GM10248 (cell line): ENCODE measurements at regions not wholly inside any gene's neighbourhood (a gene's known extent, or its start where the extent isn't known, plus 50 kb on each side); places are given as distances from the start of the nearest gene placed in this dataset.

Experiments used
- CTCF ChIA-PET: fragments of 300-600 bp; sonication (Branson Sonifier 250); formaldehyde crosslinking; extraction: SDS; loops from one replicate; lab custom pipeline; 2021; ENCODE audit warnings: antibody characterized with exemption; lab: Yijun Ruan, JAX
- POLR2A ChIA-PET: fragments of 350-650 bp; sonication (Branson Sonifier 250); formaldehyde crosslinking; extraction: SDS; loops from one replicate; lab custom pipeline; 2020; ENCODE audit warnings: antibody characterized with exemption; lab: Yijun Ruan, JAX
- DNase-seq: peaks from one replicate; pipeline ENCODE4 v3.0.0; 2012; ENCODE audit errors: extremely low spot score
- CTCF ChIP-seq: IDR thresholded peaks from 2 replicates; pipeline ENCODE4 v1.5.1; 2012; ENCODE audit warnings: mild to moderate bottlenecking, low read depth; ENCODE audit errors: extremely low read depth, missing control alignments, control extremely low read depth

- ChIA-PET CTCF (interaction anchor here (1.0 to 1.3 kb wide), 3 partner anchors 9 to 16 kb away, joined by 3 read pairs; no protein-coding TSS in a partner anchor), POLR2A (no interaction called here)
- no peak for DNase-seq
- no peak for TF ChIP-seq CTCF
Measured at GRCh38 chr5:107325866-107326265, 344.9 kb downstream of the EFNA5 start.

- POLR2A ChIA-PET = no interaction called here
Measured at GRCh38 chr5:107324809-107325208, 345.9 kb downstream of the EFNA5 start.

GRCh38 chr5:107324071-107324470 lies 346.7 kb downstream of the EFNA5 start:
- CTCF ChIA-PET = interaction anchor here (1.4 to 1.5 kb wide), 2 partner anchors 11 to 20 kb away, joined by 3 read pairs; no protein-coding TSS in a partner anchor
- no peak for TF ChIP-seq CTCF
- POLR2A ChIA-PET = no interaction called here
- DNase-seq = no peak

More at GRCh38 chr5:107324809-107325208, 345.9 kb downstream of the EFNA5 start:
- CTCF ChIA-PET = interaction anchor here (1.0 to 1.5 kb wide), 5 partner anchors 10 to 20 kb away, joined by 3 read pairs; no protein-coding TSS in a partner anchor
- DNase-seq = no peak
- TF ChIP-seq CTCF = no peak

GRCh38 chr5:107323536-107323935 lies 347.2 kb downstream of the EFNA5 start:
- POLR2A ChIA-PET = no interaction called here
- CTCF ChIA-PET = interaction anchor here (1.4 kb wide), 1 partner anchor 11 kb away, joined by 3 read pairs; no protein-coding TSS in a partner anchor
- no peak for DNase-seq
- TF ChIP-seq CTCF = no peak

GRCh38 chr5:107322936-107323335 lies 347.8 kb downstream of the EFNA5 start:
- POLR2A ChIA-PET = no interaction called here
- TF ChIP-seq CTCF = no peak
- DNase-seq = no peak
- CTCF ChIA-PET = interaction anchor here (1.9 kb wide), 1 partner anchor 11 kb away, joined by 6 read pairs; no protein-coding TSS in a partner anchor

- TF ChIP-seq CTCF = no peak
- DNase-seq = no peak
- ChIA-PET POLR2A (no interaction called here), CTCF (interaction anchor here (1.9 kb wide), 1 partner anchor 12 kb away, joined by 6 read pairs; no protein-coding TSS in a partner anchor)
Measured at GRCh38 chr5:107321906-107322305, 348.8 kb downstream of the EFNA5 start.

GRCh38 chr5:107320846-107321245 lies 349.9 kb downstream of the EFNA5 start:
- ChIA-PET POLR2A (no interaction called here), CTCF (interaction anchor here (2.2 kb wide), 1 partner anchor 72 kb away, joined by 5 read pairs; no protein-coding TSS in a partner anchor)
- no peak for DNase-seq
- TF ChIP-seq CTCF = no peak
